ENCODE measurements at regions not wholly inside any gene's neighbourhood (a gene's known extent, or its start where the extent isn't known, plus 50 kb on each side); places are given as distances from the start of the nearest gene placed in this dataset.

- no peak for DNase-seq (ENCODE audit: low read depth)
- TF ChIP-seq CTCF (conservative IDR thresholded peaks at IDR 0.05; ENCODE audit: low read length) = no peak
- H3K4me3 ChIP-seq (ENCODE audit: low read length) = no peak overlapping the region
Measured at GRCh38 chr9:38166501-38166900, 97.5 kb upstream of the SHB start.

- no peak for TF ChIP-seq CTCF (conservative IDR thresholded peaks at IDR 0.05; ENCODE audit: low read length)
- H3K4me3 ChIP-seq (ENCODE audit: low read length) = no peak overlapping the region
- no peak for DNase-seq (ENCODE audit: low read depth)
Measured at GRCh38 chr9:38164659-38165221, 95.7 kb upstream of the SHB start.

GRCh38 chr9:38163518-38163917 is 94.5 kb upstream of the SHB start:
- H3K4me3 ChIP-seq (ENCODE audit: low read length) = no peak overlapping the region
- no peak for DNase-seq (ENCODE audit: low read depth)
- TF ChIP-seq CTCF (conservative IDR thresholded peaks at IDR 0.05; ENCODE audit: low read length) = no peak

- DNase-seq (ENCODE audit: low read depth) = no peak
- no peak for TF ChIP-seq CTCF (conservative IDR thresholded peaks at IDR 0.05; ENCODE audit: low read length)
- H3K4me3 ChIP-seq (ENCODE audit: low read length) = no peak overlapping the region
Measured at GRCh38 chr9:38162332-38163211, 93.5 kb upstream of the SHB start.

GRCh38 chr9:38160613-38161215 is 91.7 kb upstream of the SHB start:
- DNase-seq (ENCODE audit: low read depth) = peak; percentile 50
- TF ChIP-seq CTCF (conservative IDR thresholded peaks at IDR 0.05; ENCODE audit: low read length) = peak; percentile 95
- no peak overlapping the region for H3K4me3 ChIP-seq (ENCODE audit: low read length)

- H3K4me3 ChIP-seq (ENCODE audit: low read length) = no peak overlapping the region
- DNase-seq (ENCODE audit: low read depth) = no peak
- TF ChIP-seq CTCF (conservative IDR thresholded peaks at IDR 0.05; ENCODE audit: low read length) = no peak
Measured at GRCh38 chr9:38159599-38159998, 90.6 kb upstream of the SHB start.

All from AG10803 (cell line).